Kidney epithelial cell (primary cell): ENCODE measurements at regions not wholly inside any gene's neighbourhood (a gene's known extent, or its start where the extent isn't known, plus 50 kb on each side); places are given as distances from the start of the nearest gene placed in this dataset.

ENCODE experiments used
- DNase-seq: peaks from one replicate; pipeline ENCODE4 v3.0.0-alpha.2; 2010; ENCODE audit warnings: low read depth
- H3K27me3 ChIP-seq: 2 replicates; pipeline ENCODE4 v1.6.0; 2011; ENCODE audit warnings: low read length; ENCODE audit not compliant: control insufficient read depth, insufficient read depth
- H3K36me3 ChIP-seq: 2 replicates; pipeline ENCODE4 v1.5.1; 2011; ENCODE audit warnings: low read length; ENCODE audit not compliant: control insufficient read depth, insufficient read depth
- H3K4me3 ChIP-seq: 2 replicates; pipeline ENCODE4 v1.5.1; 2011; ENCODE audit warnings: low read depth, mild to moderate bottlenecking, control low read depth, low read length
- TF ChIP-seq, protein P1 (sequence below): IDR thresholded peaks from 2 replicates; pipeline ENCODE4 v1.5.1; 2011; ENCODE audit warnings: mild to moderate bottlenecking, moderate library complexity, low read length, control low read depth, inconsistent platforms; ENCODE audit not compliant: insufficient read depth, poor library complexity, severe bottlenecking

DNA sequence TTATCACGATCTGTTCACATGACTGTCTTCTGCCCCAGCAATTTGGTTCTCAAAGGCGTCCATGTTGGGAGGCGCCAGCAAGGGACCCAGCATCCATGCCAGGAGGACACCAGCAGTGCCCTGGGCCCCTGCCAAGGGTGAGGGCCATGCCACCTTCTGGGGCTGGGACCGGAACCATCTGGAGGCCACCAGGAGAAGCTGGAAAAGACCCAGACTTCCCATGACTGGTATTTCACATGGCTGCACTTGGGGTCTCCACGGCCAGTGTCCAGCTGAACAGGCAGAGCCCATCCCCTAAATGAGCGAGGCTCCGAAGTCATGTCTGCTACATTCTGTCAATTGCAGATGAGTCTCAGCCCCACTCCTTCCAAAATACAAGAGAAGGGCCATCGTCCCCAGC is 306.8 kb upstream of the HS6ST1 start:
- Histone ChIP-seq H3K4me3 (no peak overlapping the region), H3K27me3 (no peaks in the 10 kb centered on the region), H3K36me3 (no peaks in the 10 kb centered on the region)
- DNase-seq = no peak
- TF ChIP-seq, protein P1, sequence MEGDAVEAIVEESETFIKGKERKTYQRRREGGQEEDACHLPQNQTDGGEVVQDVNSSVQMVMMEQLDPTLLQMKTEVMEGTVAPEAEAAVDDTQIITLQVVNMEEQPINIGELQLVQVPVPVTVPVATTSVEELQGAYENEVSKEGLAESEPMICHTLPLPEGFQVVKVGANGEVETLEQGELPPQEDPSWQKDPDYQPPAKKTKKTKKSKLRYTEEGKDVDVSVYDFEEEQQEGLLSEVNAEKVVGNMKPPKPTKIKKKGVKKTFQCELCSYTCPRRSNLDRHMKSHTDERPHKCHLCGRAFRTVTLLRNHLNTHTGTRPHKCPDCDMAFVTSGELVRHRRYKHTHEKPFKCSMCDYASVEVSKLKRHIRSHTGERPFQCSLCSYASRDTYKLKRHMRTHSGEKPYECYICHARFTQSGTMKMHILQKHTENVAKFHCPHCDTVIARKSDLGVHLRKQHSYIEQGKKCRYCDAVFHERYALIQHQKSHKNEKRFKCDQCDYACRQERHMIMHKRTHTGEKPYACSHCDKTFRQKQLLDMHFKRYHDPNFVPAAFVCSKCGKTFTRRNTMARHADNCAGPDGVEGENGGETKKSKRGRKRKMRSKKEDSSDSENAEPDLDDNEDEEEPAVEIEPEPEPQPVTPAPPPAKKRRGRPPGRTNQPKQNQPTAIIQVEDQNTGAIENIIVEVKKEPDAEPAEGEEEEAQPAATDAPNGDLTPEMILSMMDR = no peak

DNA sequence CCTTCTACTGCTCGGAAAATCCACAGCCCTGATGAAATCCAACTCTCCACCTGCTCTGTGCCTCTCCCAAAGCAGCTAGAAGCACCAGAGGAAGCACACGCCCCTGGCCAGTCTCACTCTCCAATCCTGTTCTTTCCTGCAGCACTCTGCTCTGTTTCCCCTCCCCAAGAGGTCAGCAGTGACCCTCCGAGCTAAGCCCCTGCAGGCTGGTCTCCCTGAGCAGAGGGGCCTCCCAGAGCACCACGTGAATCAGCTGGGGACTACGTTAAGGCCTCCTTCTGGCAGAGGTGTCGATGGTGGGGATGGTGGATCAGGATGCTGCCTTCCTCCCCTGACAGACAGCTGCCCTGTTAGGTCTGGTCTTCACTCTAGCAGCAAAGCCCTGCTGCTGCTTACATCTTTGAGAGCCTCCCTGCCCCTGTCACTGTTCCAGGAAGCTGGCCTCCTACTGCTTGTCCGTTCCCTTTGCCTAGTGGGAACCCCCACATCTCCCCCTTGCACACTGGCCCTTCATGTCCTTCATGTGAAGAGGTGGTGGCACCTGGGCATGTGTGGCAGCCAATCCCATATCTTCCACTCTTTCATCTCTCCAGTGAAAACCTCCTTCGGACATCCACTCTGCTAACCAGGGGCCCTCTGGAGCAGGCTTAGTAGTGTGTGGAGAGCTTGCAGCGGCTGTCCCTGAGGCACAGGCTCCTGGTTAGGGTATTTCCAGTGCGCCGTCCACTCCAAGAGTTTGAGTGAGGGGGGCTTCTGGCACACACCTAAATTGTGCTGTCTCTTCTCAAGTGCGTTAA is 307.5 kb upstream of the HS6ST1 start:
- Histone ChIP-seq H3K36me3 (no peaks in the 10 kb centered on the region), H3K27me3 (no peaks in the 10 kb centered on the region), H3K4me3 (no peak overlapping the region)
- no peak for DNase-seq
- TF ChIP-seq, protein P1 = no peak

DNA sequence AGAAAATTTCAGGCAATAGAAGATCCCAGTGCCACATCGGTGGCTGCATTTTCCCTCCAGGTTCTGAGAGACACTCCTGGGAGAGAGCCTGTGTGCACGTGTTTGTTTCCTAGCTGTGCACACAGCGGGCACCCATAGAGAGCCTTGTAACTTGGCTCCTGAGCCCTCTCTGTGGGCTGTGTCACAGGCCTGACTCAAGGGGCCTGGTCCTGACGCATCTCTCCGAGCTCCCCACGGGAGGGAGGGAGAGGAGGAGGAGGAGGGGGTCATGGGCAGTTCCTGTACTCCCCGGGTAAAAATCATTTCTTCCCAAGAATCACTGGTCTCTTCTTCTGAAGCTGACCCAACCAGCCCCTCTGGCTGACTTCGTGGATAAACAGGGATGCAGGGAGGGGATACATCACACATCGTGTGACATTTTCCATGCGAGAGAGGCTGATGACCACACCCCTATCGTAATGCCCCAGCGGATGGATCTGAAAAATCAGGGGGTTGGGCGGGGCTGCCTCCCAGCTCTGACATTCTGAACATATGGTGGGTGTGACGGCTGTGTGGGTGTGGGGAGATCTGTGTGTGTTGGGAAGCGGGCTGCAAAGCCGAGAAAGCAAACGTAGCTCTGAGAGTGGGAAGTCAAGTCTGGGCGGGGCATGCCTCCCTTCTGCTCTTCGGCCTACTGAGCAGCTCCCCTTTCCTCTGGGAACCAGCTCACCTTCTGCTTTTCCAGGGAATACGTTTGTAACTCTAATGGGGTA is 308.3 kb upstream of the HS6ST1 start:
- no peak for DNase-seq

DNA sequence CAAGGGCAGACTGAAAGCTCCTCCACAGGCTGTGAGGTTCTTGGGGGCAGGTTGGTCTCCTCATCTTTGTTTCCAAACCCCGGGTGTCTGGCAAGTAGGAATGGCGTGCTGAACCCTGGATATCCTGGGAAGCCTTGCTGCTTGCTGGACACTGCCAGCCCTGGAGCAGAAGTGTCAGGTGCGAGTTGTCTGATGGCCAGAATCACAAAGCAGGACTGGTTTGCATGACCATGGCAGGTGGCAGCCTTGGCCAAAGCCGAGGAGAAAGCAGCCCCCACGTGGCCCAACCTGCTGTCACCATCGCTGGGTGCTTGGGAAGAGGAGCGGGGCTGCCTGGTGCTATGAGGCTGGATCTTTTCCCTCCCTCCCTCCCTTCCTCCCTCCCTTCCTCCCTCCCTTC is 309.5 kb upstream of the HS6ST1 start:
- DNase-seq = no peak
- TF ChIP-seq, protein P1 = no peak
- H3K27me3 ChIP-seq = no peaks in the 10 kb centered on the region
- H3K4me3 ChIP-seq = no peak overlapping the region
- no peaks in the 10 kb centered on the region for H3K36me3 ChIP-seq

More for the DNA sequence above, 308.3 kb upstream of the HS6ST1 start:
- no peaks in the 10 kb centered on the region for H3K27me3 ChIP-seq
- H3K4me3 ChIP-seq = no peak overlapping the region
- TF ChIP-seq, protein P1 = no peak
- no peaks in the 10 kb centered on the region for H3K36me3 ChIP-seq

DNA sequence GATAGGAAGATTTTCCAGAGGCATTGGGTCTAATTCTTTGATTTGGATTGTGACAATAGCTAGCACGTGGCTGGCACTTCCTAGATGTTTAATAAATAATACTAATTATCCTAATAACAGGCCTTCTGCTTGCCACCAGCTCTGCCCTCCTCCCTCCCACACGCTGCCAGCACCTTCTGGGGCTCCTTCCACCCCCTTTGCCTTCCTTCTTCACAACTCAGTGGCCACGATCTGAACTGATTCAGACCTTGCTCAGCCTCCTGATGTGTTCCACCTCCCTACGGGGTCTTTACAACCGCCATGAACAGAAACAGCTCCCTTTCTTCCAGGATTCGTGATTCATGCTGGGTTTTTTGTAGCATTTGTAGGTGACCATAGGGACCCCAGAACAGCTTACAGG is 310.3 kb upstream of the HS6ST1 start:
- TF ChIP-seq, protein P1 = no peak
- H3K27me3 ChIP-seq = no peaks in the 10 kb centered on the region
- DNase-seq = no peak
- no peak overlapping the region for H3K4me3 ChIP-seq
- H3K36me3 ChIP-seq = no peaks in the 10 kb centered on the region
